HepG2 (cell line): ENCODE measurements at regions not wholly inside any gene's neighbourhood (a gene's known extent, or its start where the extent isn't known, plus 50 kb on each side); places are given as distances from the start of the nearest gene placed in this dataset.

Source experiments
- ATAC-seq: fragments of 200-7000 bp; cut with Tn5 transposase; 3 replicates; pipeline ENCODE4 v1.9.1; 2020; ENCODE audit warnings: mild to moderate bottlenecking, moderate library complexity
- BruUV-seq: library from RNA; stranded (reverse); fragments of 400-500 nt; replicated peaks from 2 replicates; lab custom pipeline; 2021; lab: Mats Ljungman, UMichigan
- CTCF ChIA-PET: fragments of 300-600 bp; formaldehyde crosslinking; extraction: SDS; loops from one replicate; lab custom pipeline; 2021; ENCODE audit warnings: low total read pairs, inconsistent platforms, low intra/inter-chr PET ratio; lab: Yijun Ruan, JAX
- POLR2A ChIA-PET: fragments of 350-600 bp; sonication (Branson Sonifier 250); formaldehyde crosslinking; loops from one replicate; lab custom pipeline; 2020; ENCODE audit warnings: antibody characterized with exemption, inconsistent platforms; lab: Yijun Ruan, JAX
- DNase-seq: peaks from one replicate; pipeline ENCODE4 v3.0.0-alpha.2; 2015; ENCODE audit warnings: low spot score
- FAIRE-seq: peaks from 3 replicates; lab custom pipeline; 2011; peaks lifted over from hg19 to GRCh38; lab: Jason Lieb, UNC
- H2AFZ ChIP-seq: one replicate; pipeline ENCODE4 v1.6.1; 2011; ENCODE audit warnings: low read length, inconsistent platforms
- H3K27ac ChIP-seq: fragments of 300-600 bp; 3 replicates; pipeline ENCODE4 v1.8.0; 2011; ENCODE audit warnings: mixed run types, mild to moderate bottlenecking, mixed read lengths, low read length, inconsistent platforms; ENCODE audit not compliant: insufficient read depth; ENCODE audit errors: extremely low read length
- H3K27me3 ChIP-seq, 2 experiments: fragments of 200-600 bp in 1 of 2; 2 replicates in 1 of 2; 3 replicates in 1 of 2; pipeline versions ENCODE4 v1.6.0 to v1.8.0; 2011; ENCODE audit warnings: low read length in 2 of 2, mild to moderate bottlenecking in 2 of 2, moderate library complexity in 2 of 2, inconsistent platforms in 1 of 2; ENCODE audit not compliant: insufficient read depth in 2 of 2, control insufficient read depth in 1 of 2
- H3K36me3 ChIP-seq, 2 experiments: fragments of 200-600 bp in 1 of 2; replicated peaks in 1 of 2; 2 replicates in 1 of 2; 3 replicates in 1 of 2; pipeline versions ENCODE4 v1.5.1 to v1.8.0; 2011; ENCODE audit warnings: low read length in 2 of 2, inconsistent platforms in 1 of 2; ENCODE audit not compliant: insufficient read depth in 2 of 2, control insufficient read depth in 1 of 2
- H3K4me1 ChIP-seq: 2 replicates; pipeline ENCODE4 v1.5.1; 2012; ENCODE audit warnings: low read length, inconsistent platforms; ENCODE audit not compliant: insufficient read depth
- H3K4me2 ChIP-seq: 2 replicates; pipeline ENCODE4 v1.6.0; 2011; ENCODE audit warnings: low read depth, low read length, inconsistent platforms
- H3K4me3 ChIP-seq, 3 experiments: fragments of 200-600 bp in 1 of 3; sonication (generic), shearing (Covaris generic) in 1 of 3; replicated peaks in 1 of 3; 2 replicates each; pipeline ENCODE4 v1.5.1; 2011 to 2016; ENCODE audit warnings: low read length in 3 of 3, inconsistent platforms in 2 of 3, low read depth in 2 of 3, mild to moderate bottlenecking in 2 of 3, control low read depth in 1 of 3, mixed read lengths in 1 of 3; ENCODE audit not compliant: insufficient read depth in 1 of 3
- H3K79me2 ChIP-seq: one replicate; pipeline ENCODE4 v1.6.1; 2011; ENCODE audit warnings: low read length, inconsistent platforms; ENCODE audit not compliant: insufficient read depth
- H3K9ac ChIP-seq: 2 replicates; pipeline ENCODE4 v1.6.0; 2011; ENCODE audit warnings: mild to moderate bottlenecking, low read depth, low read length, inconsistent platforms; ENCODE audit not compliant: insufficient read depth
- H3K9me3 ChIP-seq: 2 replicates; pipeline ENCODE4 v1.5.1; 2012; ENCODE audit warnings: mild to moderate bottlenecking, low read length
- H4K20me1 ChIP-seq: 2 replicates; pipeline ENCODE4 v1.6.0; 2011; ENCODE audit warnings: inconsistent platforms, mild to moderate bottlenecking, low read length, moderate library complexity; ENCODE audit not compliant: insufficient read depth
- NFRKB ChIP-seq: fragments of 450-650 bp; IDR thresholded peaks from 2 replicates; pipeline ENCODE4 v1.6.1; 2017
- RNF2 ChIP-seq: fragments of 450-650 bp; conservative IDR thresholded peaks from 2 replicates; pipeline ENCODE4 v1.6.1; 2016; ENCODE audit warnings: low read depth
- ZNF18 ChIP-seq: sonication (generic); formaldehyde crosslinking; IDR thresholded peaks from 2 replicates; pipeline ENCODE4 v1.8.0; 2022; ENCODE audit warnings: mild to moderate bottlenecking, missing genetic modification reagents; ENCODE audit not compliant: insufficient replicate concordance
- WGBS: methylation state at CpG from one replicate; pipeline ENCODE4 v1.1.6; 2017; ENCODE audit warnings: low lambda C conversion rate; 5-methylcytosine and 5-hydroxymethylcytosine counted together
- in situ Hi-C: cut with HindIII; loops from 2 replicates; pipeline ENCODE4 v1.10.0; 2017; ENCODE audit warnings: low pct_unique_long_range_greater_than_20kb; ENCODE audit not compliant: extremely low pct_ligation_motif_present
- intact Hi-C: fragments of 100-400 bp; cut with micrococcal nuclease; formaldehyde crosslinking; loops from one replicate; pipeline ENCODE4 v1.10.0; 2022; ENCODE audit not compliant: unreplicated experiment

GRCh38 chr3:127456471-127457093 is 134.0 kb downstream of the TPRA1 start:
- in situ Hi-C loops (loop anchor here (5.0 to 10.0 kb wide), 3 partner anchors 202 to 779 kb away; no protein-coding TSS in a partner anchor), intact Hi-C loops (loop anchor here (5.0 kb wide), 2 partner anchors 414 to 779 kb away; no protein-coding TSS in a partner anchor)
- TF ChIP-seq ZNF18 (CRISPR knock-in tag) (no peak), NFRKB (no peak), RNF2 (no peak)
- H3K4me3 ChIP-seq = no peak overlapping the region
- 7% methylated on average over 6 of the region's 24 CpGs for WGBS
- no peaks in the 10 kb centered on the region for H3K79me2 ChIP-seq
- CTCF ChIA-PET = interaction anchor here (2.1 to 2.8 kb wide), 2 partner anchors 202 to 704 kb away, joined by 11 to 13 read pairs; no protein-coding TSS in a partner anchor
- FAIRE-seq (no peak), ATAC-seq (no peak), DNase-seq (no peak)
- no peak overlapping the region for H3K9ac ChIP-seq
- H3K4me2 ChIP-seq = no peak overlapping the region
- POLR2A ChIA-PET = interaction anchor here (0.6 kb wide), 1 partner anchor 76 kb away, joined by 3 read pairs; no protein-coding TSS in a partner anchor
- H3K9me3 ChIP-seq = no peaks in the 10 kb centered on the region
- BruUV-seq = no TSS peak
- H3K4me1 ChIP-seq = no peaks in the 10 kb centered on the region
- H2AFZ ChIP-seq = no peak overlapping the region
- peaks cover 2 to 65% of the 10 kb centered on the region in 2 experiments; a peak in 4 of 5 replicates for H3K27me3 ChIP-seq
- 0 out of 2 replicates have a peak, but pooled peaks cover 2% of the 10 kb centered on the region for H4K20me1 ChIP-seq
- no peaks in the 10 kb centered on the region for H3K36me3 ChIP-seq
- no peak overlapping the region for H3K27ac ChIP-seq
